Common myeloid progenitor, CD34-positive (primary cell): ENCODE measurements at regions not wholly inside any gene's neighbourhood (a gene's known extent, or its start where the extent isn't known, plus 50 kb on each side); places are given as distances from the start of the nearest gene placed in this dataset.
"Not testable (repeated sequence)": the region's sequence is repeated elsewhere in the genome, so short reads cannot be mapped to it uniquely, and the experiment has no call there.

Source experiments
- CTCF ChIA-PET: fragments of 350-600 bp; sonication (Branson Sonifier 250); formaldehyde crosslinking; loops from one replicate; lab custom pipeline; 2021; ENCODE audit warnings: antibody characterized with exemption; lab: Charles Lee
- POLR2A ChIA-PET: fragments of 350-600 bp; sonication (Branson Sonifier 250); formaldehyde crosslinking; loops from one replicate; lab custom pipeline; 2021; ENCODE audit warnings: antibody characterized with exemption; lab: Charles Lee
- DNase-seq, 3 donors: peaks; one replicate each; pipeline versions ENCODE4 v3.0.0 to v3.0.0-alpha.2; 2013
- H3K27ac ChIP-seq, 2 experiments: 1 replicate in 1 of 2; 2 replicates in 1 of 2; pipeline ENCODE4 v1.7.0; 2013; ENCODE audit warnings: inconsistent platforms in 2 of 2, low read length in 2 of 2, mild to moderate bottlenecking in 2 of 2, low read depth in 1 of 2, moderate library complexity in 1 of 2; ENCODE audit not compliant: severe bottlenecking in 2 of 2, insufficient read depth in 1 of 2, poor library complexity in 1 of 2
- H3K27me3 ChIP-seq, 5 experiments: replicated peaks in 2 of 5; 1 replicate in 3 of 5; 2 replicates in 2 of 5; pipeline versions ENCODE4 v1.6.1 to v1.7.0; 2013; ENCODE audit warnings: low read length in 4 of 5, mild to moderate bottlenecking in 2 of 5, moderate library complexity in 2 of 5, inconsistent platforms in 1 of 5; ENCODE audit not compliant: insufficient read depth in 5 of 5, control insufficient read depth in 4 of 5
- H3K36me3 ChIP-seq, 4 experiments: 1 replicate in 2 of 4; 2 replicates in 2 of 4; pipeline versions ENCODE4 v1.6.1 to v1.7.0; 2013; ENCODE audit warnings: low read length in 3 of 4, control low read depth in 1 of 4, mild to moderate bottlenecking in 1 of 4; ENCODE audit not compliant: control insufficient read depth in 4 of 4, insufficient read depth in 4 of 4
- H3K4me1 ChIP-seq, 4 experiments: 1 replicate in 3 of 4; 2 replicates in 1 of 4; pipeline versions ENCODE4 v1.6.1 to v1.7.1; 2013; ENCODE audit warnings: low read length in 3 of 4, mild to moderate bottlenecking in 3 of 4, control low read depth in 1 of 4, inconsistent platforms in 1 of 4, moderate library complexity in 1 of 4; ENCODE audit not compliant: control insufficient read depth in 4 of 4, insufficient read depth in 4 of 4; ENCODE audit errors: control extremely low read depth in 1 of 4
- H3K4me3 ChIP-seq, 7 experiments: 1 replicate in 4 of 7; 2 replicates in 3 of 7; pipeline versions ENCODE4 v1.5.1 to v1.7.0; 2013; ENCODE audit warnings: mild to moderate bottlenecking in 7 of 7, low read length in 6 of 7, moderate library complexity in 6 of 7, inconsistent platforms in 2 of 7, low read depth in 2 of 7, control low read depth in 1 of 7; ENCODE audit not compliant: insufficient read depth in 4 of 7, control insufficient read depth in 1 of 7; ENCODE audit errors: extremely low read depth in 1 of 7
- H3K9me3 ChIP-seq, 5 experiments: 1 replicate in 4 of 5; 2 replicates in 1 of 5; pipeline versions ENCODE4 v1.6.1 to v1.7.1; 2013; ENCODE audit warnings: low read length in 4 of 5, mild to moderate bottlenecking in 2 of 5, inconsistent platforms in 1 of 5, low read depth in 1 of 5, moderate library complexity in 1 of 5; ENCODE audit not compliant: control insufficient read depth in 4 of 5, insufficient read depth in 2 of 5; ENCODE audit errors: control extremely low read depth in 1 of 5
- WGBS: methylation state at CpG from one replicate; pipeline ENCODE4 v1.1.5; 2013; ENCODE audit not compliant: insufficient coverage; 5-methylcytosine and 5-hydroxymethylcytosine counted together

DNA sequence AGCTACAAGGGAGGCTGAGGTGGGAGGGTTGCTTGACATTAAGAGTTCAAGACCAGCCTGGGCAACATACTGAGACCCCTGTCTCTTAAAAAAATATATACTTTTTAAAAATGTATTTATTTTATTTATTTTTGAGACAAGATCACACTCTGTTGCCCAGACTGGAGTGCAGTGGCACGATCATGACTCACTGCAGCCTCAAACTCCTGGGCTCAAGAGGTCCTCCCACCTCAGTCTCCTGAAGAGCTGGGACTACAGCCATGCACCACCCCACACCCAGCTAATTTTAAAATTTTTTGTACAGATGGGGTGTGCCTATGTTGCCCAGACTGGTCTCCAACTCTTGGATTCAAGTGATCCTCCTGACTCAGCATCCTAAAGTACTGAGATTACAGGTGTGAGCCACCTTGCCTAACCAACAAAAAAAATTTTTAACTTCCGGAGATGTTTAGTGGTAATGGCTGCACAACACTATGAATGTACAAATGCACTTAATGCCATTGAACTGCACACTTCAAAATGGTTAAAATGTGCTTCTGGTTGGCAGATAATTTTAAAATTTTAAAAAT is 288.5 kb downstream of the GOLGA6L6 start:
- CTCF ChIA-PET, H3K4me1 ChIP-seq, POLR2A ChIA-PET, H3K36me3 ChIP-seq, H3K27ac ChIP-seq, H3K4me3 ChIP-seq, DNase-seq, H3K27me3 ChIP-seq: not testable (repeated sequence)
- 61% methylated on average over 2 of the region's 2 CpGs for WGBS
- H3K9me3 ChIP-seq, result peaks cover 0 to 10% (median 0%) of the 10 kb centered on the region in 5 experiments

DNA sequence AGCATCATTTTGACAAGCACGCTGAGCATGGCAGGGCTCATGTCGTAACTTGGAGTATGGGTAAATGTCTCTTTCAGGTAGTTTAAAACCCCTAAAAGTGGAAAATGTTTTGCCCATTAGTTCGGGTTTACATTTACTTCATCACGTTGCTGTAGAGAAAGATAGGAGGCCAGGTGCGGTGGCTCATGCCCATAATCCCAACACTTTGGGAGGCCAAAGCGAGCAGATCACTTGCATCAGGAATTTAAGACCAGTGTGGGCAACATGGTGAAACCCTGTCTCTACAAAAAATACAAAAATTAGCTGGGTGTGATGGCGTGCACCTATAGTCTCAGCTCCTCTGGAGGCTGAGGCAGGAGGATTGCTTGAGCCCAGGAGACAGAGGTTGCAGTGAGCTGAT is 289.6 kb downstream of the GOLGA6L6 start:
- H3K36me3 ChIP-seq, H3K4me1 ChIP-seq, CTCF ChIA-PET, H3K27ac ChIP-seq, H3K27me3 ChIP-seq, POLR2A ChIA-PET, H3K4me3 ChIP-seq, DNase-seq: not testable (repeated sequence)
- 88% methylated on average over 6 of the region's 7 CpGs for WGBS
- peaks cover 0 to 14% (median 0%) of the 10 kb centered on the region in 5 experiments for H3K9me3 ChIP-seq

DNA sequence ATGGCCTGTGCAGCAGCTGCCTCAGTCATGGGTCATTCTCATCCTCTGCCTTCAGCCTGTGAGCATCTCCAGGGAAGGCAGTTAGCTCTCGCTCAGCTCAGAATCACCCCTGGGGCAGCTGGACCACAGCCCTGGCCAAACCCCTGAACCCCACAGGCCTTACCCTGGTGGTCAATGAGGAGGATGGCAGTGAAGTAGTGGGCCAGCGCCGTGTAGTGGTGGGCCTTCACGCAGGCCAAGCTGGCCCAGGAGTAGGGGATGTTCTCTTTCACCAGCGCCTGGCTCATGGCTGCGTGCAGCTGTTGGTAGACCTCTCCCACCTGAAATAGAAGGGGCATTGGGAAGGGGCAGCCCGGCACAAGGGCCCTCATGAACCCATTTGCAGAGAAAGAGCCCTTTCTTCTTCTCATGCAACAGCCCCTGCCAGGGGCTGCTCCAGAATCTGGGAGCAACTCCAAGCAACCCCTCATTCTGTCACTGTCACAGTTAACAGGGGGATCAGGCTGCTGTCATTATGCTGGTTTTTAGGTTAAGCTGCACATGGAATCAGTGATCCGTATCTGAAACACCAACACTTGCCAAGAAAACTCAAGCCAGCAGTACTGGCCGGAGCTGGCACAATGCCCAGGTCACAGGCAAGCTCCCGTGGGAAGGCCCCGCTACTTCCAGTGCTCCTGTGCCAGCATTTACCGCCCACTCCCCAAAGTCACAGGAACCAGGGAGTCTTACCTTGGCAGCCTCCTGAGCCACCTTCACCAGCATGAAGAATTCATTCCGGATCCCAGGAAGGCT is 290.2 kb downstream of the GOLGA6L6 start:
- POLR2A ChIA-PET, H3K36me3 ChIP-seq, H3K4me3 ChIP-seq, H3K27ac ChIP-seq, CTCF ChIA-PET, DNase-seq, H3K27me3 ChIP-seq, H3K4me1 ChIP-seq: not testable (repeated sequence)
- 88% methylated on average over 10 of the region's 13 CpGs for WGBS
- H3K9me3 ChIP-seq, result peaks cover 0 to 16% (median 0%) of the 10 kb centered on the region in 5 experiments

DNA sequence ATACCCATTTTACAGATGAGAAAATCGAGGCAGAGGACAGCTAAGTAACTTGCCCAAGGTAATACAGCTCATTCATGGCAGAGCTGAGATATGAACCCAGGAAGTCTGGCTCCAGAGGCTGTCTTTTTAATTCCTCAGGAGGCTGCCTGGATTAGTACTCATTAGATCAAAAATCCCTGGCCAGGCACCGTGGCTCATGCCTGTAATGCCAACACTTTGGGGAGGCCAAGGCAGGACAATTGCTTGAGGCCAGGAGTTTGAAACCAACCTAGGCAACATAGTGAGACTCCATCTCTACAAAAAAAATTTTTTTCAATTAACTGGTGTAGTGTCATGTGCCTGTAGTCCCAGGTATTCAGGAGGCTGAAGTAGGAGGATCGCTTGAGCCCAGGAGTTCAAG is 291.4 kb downstream of the GOLGA6L6 start:
- H3K4me1 ChIP-seq, POLR2A ChIA-PET, H3K27me3 ChIP-seq, CTCF ChIA-PET, H3K4me3 ChIP-seq, H3K27ac ChIP-seq, H3K36me3 ChIP-seq, DNase-seq: not testable (repeated sequence)
- peaks cover 0 to 14% (median 0%) of the 10 kb centered on the region in 5 experiments for H3K9me3 ChIP-seq
- 100% methylated on average over 1 of the region's 3 CpGs for WGBS

DNA sequence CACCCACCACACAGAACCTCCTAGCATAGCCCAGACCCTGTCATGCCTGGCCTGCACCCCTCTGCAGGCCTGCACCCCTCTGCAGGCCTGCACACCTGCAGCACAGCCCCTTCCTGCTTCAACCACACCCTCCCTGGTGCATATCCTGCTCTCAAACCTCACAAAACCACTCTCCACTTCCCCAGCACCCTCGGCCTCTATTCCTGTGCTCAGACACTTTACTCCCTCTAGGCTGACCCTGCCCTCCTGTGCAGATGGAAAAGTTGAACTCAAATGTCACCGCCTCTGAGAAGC is 292.0 kb downstream of the GOLGA6L6 start:
- 62% methylated on average over 2 of the region's 2 CpGs for WGBS
- H3K4me3 ChIP-seq, H3K27ac ChIP-seq, H3K27me3 ChIP-seq, POLR2A ChIA-PET, H3K36me3 ChIP-seq, H3K4me1 ChIP-seq, CTCF ChIA-PET, DNase-seq: not testable (repeated sequence)
- H3K9me3 ChIP-seq, result peaks cover 0 to 14% (median 0%) of the 10 kb centered on the region in 5 experiments

DNA sequence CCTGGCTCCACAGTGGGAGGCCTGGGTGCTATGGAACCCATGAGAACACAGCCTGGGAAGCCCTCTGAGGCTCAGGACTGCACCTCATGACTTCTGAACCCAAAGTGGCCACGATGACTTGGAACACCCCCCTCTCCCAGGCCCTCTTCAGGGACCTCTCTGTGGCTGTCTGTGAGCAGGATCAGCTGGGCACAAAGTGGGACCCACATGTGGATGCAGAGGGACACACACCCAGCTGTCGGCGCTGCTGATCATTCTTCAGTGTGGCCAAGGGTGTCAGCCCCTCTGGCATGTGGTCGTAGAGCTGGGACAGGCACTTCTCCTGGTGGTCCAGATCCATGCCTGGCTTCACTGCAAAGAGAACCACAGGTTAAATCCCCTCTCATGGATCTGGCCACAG is 293.2 kb downstream of the GOLGA6L6 start:
- H3K4me1 ChIP-seq, H3K36me3 ChIP-seq, POLR2A ChIA-PET, H3K27me3 ChIP-seq, CTCF ChIA-PET, H3K27ac ChIP-seq, DNase-seq, H3K4me3 ChIP-seq: not testable (repeated sequence)
- H3K9me3 ChIP-seq, result peaks cover 0 to 14% (median 0%) of the 10 kb centered on the region in 5 experiments
- 78% methylated on average over 3 of the region's 4 CpGs for WGBS

DNA sequence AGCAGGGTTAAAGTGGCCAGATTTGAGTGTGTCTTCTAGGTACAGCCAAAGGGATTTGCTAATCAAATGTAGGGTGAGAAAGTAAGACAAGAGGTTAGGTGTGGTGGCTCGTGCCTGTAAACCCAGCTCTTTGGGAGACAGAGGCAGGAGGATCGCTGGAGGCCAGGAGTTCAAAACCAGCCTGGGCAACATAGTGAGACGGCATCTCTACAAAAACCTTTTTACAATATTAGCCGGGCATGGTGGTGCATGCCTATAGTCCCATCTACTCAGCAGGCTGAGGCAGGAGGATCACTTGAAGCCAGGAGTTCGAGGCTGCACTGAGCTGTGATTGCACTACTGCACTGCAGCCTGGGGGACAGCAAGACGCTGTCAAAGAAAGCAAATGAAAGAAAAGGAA is 294.5 kb downstream of the GOLGA6L6 start:
- H3K4me1 ChIP-seq, DNase-seq, CTCF ChIA-PET, H3K4me3 ChIP-seq, POLR2A ChIA-PET, H3K36me3 ChIP-seq, H3K27me3 ChIP-seq, H3K27ac ChIP-seq: not testable (repeated sequence)
- H3K9me3 ChIP-seq, result peaks cover 0 to 14% (median 0%) of the 10 kb centered on the region in 5 experiments
- WGBS, result 65% methylated on average over 4 of the region's 6 CpGs
